GM21381 (cell line): ENCODE measurements at regions not wholly inside any gene's neighbourhood (a gene's known extent, or its start where the extent isn't known, plus 50 kb on each side); places are given as distances from the start of the nearest gene placed in this dataset.

Experiments
- ATAC-seq: cut with Tn5 transposase; IDR thresholded peaks from one replicate; pipeline ENCODE4 v1.9.1; 2021; ENCODE audit warnings: mild to moderate bottlenecking, moderate library complexity; ENCODE audit not compliant: unreplicated experiment

DNA sequence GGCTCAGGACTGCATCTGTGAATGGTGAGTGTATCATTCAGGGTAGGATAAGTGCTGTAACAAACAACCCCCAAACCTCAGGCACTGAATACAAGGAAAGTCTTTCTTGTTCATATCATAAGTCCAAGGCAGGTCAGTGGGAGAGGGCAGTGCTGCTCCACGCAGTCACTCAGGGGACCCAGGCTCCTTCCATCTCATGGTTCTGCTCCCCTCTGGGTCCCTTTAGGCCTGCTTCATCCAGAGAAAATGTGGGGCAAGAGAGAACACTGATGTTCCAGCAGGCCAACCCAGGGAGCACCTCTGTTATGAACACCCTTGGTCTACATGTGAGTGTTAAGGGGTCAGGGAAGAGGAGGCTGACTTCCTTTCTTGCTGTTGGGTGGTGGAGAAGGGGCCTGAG is 187.8 kb downstream of the CHST1 start:
- no peak for ATAC-seq

DNA sequence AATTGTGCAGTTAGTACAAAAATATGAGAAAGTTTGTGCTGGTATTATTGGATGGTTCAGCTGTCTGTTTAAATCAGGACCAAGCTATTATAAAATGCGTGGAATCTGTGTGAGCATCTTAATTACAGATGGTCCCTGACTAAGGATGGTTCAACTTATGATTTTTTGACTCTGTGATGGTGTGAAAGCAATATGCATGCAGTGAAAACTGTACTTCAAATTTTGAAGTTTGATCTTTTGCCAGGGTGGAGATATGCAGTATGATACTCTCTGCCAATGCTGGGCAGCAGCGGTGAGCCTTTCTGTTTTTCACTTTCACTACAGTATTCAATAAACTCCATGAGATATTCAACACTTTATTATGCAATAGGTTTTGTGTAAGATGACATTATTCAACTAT is 189.3 kb downstream of the CHST1 start:
- no peak for ATAC-seq

DNA sequence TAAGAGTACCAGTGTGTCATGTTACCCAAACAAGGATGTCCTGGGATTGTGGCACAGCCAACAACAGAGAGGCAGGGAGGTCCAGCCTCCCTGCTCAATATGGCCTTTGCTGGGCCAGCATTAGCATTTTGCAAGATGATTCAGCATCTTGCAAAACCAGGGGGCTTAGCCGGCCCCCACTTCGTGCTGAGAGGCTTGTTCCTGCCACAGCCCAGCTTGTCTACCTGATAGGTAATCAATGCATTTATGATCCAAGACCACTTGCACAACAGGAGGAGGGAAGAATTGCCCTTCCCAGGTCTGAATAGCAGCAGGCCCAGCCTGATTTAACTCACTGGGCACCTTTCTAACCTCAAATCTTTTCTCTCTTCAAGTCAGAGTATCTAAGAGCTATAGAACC is 189.0 kb upstream of the SYT13 start:
- ATAC-seq = no peak

DNA sequence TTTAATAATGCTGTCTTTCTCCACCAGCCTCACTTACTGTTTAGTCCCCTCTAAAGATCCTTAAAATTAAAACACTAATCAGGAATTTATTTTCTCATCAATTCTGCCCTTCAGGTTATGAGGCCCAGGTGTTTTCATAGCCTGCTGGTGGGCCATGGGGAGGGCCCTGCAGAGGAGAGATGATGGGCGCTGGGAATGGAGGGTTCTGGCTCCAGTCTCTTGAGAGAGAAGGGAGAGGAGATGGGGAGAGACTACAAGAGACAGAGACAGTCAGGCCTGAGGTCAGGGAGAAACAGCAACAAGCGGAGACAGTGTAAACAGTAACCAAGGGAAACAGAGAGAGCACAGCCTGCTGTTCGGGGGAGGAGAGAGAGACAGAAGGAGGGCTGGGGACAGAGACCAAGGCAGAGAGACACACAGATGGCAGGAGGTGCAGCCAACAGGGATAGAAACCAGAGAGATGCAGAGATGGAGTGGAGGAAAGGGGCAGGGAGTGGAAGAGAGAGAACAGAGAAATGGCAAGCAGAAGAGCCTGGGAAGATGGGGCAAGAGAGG is 187.3 kb upstream of the SYT13 start:
- ATAC-seq = no peak

DNA sequence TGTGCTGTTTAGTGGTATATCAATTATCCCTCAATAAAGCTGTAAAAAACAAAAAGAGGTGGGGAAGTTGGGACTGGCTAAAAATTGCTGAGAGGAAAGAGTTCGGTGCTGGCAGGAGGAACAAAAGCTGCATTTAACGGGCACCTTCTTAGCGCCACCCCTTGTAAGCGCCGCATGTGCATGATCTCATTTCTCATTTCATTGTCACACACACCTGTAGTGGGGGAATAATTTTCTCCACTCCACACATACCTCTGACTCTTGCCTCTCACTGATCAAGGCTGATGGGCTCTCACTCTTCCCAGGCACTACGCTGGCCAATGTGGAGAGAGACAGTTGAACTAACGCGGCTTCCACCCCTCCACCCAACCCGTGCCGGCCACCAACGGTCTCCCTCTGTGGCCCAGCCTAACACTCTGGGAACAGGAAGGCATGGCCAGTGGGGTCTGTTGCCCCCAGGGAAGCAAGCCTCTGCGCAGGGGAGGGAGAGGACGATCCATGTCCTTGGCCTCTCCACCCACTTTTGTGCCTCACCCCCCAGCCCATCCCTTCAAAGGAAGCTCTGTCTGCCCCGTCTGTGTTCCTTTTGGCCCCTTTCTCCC is 186.7 kb upstream of the SYT13 start:
- ATAC-seq = no peak

DNA sequence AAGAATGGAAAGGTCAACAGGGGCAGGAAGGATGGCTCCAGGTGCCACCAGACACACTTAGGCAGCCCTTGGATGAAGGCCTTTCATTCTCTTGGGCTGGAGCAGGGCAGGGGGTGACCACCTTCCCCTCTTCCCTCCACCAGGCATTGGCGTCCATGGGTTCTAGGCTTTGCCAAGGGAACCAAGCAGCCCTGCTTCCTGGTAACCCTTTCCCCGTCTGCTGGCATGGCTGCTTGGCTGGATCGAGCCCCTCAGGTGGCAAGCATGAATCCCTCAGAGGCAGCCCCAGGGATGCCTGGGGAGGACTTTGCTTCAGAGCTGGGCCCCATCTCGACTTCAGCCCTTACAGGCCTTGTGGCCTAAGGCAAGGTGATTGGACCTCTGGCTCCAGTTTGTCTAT is 185.1 kb upstream of the SYT13 start:
- ATAC-seq = no peak

DNA sequence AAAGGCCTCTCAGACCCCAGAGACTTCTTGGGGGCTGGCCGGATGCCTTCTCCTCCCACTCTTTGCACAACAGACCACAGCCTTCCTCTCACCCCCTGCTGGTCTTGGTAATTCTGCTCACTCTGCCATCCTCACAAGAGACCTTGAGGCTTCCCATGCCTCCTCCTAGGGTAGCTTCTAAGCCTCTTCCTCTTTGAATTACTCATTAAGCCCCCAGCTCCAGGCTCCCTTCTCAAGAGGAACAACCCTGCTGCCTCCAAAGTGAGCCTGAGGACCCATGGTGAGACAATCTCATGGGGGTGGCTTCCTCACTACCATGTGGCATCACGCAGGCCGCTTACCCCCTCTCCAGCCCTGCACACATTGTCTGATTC is 184.6 kb upstream of the SYT13 start:
- no peak for ATAC-seq

DNA sequence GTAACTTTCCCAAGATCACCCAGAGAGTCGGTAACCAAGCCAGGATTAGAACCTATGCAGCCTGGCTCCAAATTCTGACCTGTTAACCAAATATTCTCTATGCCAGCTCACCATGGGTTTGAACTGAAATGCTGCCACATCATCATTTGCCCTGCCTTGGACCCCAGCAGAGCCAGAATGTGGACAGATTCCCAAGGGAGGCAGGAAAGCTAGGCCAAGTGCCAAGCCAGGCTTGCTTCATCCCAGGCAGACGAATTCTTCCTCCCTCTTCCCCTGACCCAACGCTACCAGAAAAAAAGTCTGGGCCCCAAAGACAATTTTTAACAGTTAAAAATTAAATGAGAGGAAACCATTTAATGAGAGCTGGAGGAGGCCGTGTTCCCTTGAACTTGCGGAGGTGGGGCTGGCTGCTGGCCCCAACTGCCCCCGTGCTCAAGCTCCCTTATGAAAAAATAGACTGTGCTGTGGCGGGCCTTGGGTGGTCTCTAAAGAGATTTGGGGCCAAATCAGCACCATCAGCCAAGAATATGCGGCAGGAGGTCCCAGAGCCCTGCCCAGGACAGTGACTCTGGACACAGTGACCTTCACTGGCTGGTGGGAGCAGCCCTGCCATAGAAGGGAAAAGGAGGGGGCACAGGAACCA is 184.1 kb upstream of the SYT13 start:
- no peak for ATAC-seq

DNA sequence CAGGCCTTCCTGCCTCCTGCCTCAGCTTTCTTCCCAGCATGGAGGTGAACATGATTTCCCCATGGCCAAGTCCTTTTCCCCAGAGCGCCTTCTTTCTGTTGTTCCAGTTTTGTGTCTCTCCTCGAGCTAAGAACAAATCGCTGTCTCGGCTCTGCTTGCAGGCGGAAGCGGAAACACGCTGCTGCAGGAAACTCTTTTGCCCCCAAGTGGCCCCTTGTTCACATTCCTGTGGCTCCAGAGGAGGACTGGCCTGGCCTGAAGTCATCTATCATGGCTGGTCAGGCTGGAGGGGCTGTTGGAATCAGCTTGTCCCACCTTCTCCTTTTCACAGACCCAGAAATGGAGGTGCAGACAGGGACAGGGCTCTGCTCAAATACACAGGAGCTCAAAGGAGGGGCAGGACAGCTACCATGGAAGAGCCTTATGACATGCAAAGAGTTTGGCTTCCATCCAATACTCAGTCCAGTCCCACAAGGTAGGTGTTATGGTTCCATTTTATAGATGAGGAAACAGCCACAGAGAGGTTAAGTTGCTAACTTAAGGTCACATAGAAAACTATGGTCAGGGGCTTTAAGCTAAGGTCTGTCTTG is 182.2 kb upstream of the SYT13 start:
- ATAC-seq = no peak

DNA sequence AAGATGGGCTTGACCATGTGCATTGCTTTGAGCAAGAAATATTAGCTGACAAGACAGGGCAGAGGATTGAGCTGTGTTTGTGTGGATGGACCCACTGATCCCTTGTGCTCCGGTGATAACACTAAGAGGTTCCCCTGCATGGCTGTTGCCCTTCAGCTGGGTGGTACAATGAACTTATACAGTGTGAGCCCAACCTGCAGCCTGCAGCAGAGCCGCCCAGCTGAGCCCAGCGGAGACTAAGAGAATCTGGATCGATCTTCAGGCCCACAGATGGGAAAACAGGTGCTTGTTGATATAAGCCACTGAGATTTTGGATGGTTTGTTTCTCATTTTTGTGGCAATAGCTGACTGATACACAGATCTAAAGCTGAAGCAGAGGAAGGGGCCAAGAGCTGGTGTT is 177.4 kb upstream of the SYT13 start:
- ATAC-seq = no peak

DNA sequence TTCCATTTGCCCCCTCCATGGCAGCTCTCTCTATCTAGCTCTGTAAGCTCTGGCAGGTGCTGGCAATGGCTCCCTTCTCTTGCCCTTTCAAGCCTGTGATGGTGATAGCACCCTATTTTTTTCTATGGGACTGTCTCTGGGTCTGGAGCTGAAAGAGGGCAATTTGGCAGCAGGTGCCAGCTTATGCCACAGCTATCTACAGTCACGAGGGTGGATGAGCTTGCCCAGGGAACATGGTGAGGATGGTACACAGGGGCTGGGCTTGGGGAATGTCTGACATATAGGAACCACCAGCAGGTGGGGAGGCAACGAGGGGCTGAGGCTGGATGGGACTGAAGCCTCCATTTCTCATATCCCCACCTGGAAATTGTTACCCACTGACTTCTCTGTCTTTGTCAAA is 175.4 kb upstream of the SYT13 start:
- ATAC-seq = no peak

DNA sequence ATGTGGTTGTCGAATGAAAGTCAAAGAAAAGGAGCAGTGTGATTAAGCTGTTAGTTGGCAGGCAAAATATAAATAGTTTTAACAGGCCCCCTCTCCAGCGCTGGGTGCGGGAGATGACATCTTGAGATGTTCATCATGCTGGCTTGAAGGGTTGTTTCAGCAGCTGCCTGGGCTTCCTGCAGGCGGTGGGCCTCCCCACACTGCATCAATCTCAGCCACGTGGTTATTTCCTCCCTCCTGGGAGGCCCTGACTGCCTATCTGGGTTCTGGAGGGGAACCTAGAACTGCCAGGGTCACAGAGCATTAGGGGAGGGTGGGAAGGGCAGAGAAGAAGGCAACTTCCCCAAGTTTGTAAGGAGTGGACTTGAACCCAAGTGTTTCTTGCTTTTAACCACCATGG is 173.3 kb upstream of the SYT13 start:
- ATAC-seq = no peak

DNA sequence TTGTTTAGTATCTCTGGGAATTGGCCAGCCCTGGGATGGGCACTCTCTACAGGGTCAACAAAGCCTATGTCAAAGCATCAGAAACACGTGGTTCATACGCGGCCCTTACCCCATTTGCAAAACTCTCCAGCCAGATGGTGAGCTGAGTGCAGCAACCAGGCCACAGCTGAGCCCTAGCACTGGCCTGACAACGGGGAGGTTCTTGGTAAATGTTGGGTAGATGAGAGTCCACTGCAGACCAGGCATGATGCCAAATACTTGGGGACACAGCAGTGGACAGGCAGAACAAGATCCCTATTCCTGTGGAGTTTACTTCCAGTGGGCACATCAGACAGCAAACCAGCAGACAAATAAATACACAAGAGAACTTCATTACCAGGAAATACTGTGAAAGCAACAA is 172.1 kb upstream of the SYT13 start:
- ATAC-seq = no peak

DNA sequence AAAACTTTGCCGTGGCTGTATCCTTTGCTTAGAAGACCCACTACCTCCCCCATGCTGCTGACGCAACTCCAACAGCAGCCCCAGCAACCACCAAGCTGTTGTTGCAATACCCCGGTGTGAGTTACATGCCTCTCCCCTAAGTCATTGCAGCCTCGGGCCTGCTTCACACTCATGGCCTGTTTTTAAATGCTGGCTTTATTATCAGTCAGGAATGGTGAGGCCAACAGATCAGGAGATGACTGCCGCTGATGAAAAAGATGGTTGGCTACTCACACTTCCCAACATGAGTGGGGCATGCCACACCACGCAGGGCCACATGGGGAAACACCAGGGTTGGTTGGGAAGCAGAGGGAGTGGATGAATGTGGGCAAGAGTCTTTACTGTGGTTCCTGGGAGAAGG is 171.5 kb upstream of the SYT13 start:
- ATAC-seq = no peak

DNA sequence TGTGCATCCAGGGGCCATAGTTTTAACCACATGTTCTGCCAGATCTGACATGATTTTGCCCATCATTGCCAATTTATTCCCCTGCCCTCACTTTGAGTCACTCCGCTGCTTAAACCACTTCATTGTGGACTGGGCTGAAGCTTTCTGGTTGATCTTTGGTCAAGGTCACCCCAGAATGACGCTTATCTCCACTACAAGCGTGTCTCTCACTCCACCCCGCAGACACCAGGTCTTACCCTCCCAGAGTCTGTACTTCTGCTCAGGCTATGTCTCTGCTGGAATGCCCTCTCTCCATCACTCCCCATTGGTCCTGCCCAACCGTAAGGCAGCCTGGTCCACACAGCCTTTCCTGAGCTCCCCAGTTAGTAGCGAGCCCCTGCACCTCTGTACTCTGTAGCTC is 170.5 kb upstream of the SYT13 start:
- ATAC-seq = no peak

DNA sequence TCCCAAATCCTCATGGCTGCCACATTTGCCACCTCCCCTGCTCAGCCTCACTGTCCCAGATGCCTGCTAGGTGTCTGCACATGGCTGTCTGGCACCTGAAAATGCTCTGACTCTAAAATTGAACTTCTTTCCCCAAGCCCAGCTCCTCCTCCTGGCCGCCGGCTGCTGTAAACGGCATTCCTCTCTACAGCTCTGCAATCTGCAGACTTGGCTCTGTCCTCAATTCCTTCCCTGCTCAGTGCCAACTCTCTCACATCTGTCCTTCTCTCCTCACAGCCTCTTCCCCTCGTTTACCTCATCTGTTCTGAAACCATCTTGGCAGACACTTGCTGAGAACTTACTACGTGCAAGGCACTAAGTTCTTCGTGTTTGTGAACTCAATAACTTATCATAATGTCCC is 169.4 kb upstream of the SYT13 start:
- no peak for ATAC-seq

DNA sequence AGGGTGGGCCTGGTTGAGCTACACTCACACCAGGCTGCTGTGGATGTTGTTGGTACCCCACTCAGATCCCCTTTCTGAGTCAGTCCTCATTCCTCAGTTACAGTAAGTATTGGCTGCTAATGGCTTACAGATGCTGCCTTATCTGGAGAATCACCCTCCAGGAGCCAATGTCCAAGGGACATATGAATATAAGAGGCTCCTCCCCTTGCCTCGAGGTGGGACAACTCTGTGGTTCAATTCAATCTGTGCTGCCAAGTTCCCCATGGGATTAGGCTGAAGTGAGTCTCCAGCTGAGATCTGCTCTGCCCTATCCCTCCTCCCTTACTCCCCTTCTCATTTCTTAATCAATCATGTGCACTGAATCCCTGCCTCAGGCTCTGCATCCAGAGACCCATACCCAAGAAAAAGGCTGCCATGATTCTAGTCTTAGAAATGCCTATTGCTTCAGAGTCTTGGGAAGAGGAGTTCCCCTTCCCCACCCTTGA is 168.8 kb upstream of the SYT13 start:
- no peak for ATAC-seq

DNA sequence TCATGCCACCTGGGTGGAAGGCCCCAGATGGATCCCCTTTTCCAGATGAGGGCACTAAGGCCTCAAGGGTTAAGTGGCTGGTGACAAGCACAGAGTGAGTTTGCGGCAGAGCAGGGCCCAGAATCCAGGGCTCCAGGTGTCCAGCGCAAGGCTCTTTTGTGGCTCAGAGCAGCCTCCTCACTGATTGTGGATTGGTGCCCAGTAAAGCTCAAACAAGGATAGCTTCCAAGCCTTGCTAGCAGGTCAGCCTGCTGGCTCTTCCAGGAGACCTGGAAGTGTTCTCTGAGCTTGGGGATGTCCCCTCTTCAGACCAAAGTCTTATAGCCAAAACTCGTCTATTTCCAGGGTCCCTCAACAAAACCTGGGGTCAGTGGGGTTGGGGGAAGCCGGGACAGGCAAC is 167.6 kb upstream of the SYT13 start:
- ATAC-seq = no peak

DNA sequence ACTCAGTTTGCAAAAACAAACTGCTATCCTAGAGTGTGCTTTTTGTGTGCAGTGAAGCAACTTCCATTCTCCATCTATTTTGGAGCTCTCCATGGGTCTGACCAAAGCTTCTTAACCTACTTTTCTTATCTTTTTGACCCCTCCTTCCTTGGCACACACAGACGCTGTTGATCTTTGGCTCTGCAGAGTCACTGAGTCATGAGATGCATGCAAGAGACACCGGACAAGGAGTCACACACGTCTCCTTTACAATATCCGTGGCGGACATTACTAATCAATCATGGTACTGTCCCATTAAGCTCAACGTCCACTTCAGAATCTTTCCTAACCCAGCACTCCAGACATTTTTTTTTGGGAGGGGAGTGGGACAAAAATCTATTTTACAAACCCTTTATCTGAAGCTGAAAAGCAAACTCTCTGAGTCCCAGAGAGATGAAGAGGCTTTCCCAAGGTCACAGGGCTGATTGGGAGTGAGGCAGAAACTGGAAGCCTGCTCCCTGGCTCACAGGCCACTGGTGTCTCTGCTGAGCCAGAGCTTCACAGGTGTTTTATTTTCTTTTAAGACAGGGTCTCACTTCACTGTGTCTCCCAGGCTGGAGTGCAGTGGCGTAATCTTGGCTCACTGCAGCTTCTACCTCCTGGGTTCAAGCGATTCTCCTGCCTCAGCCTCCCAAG is 165.8 kb upstream of the SYT13 start:
- no peak for ATAC-seq

DNA sequence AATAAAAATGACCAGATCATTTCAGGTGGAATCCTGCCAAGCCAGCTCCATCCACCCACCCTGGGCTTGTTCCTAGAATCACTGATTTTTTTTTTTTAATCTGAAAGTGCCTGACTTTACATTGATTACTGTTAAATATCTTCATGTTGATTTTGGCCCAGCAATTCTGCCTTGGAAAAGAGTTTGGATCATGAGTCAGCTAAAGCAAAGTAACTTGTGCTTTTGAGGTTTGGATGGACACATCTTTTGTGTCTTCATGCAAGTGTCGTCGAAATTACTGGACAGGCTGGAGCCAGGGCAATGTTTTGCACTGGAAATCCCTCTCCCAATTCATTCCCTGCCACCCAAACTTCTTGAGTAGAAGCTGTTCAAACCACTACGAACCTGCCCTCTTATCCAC is 164.0 kb upstream of the SYT13 start:
- ATAC-seq = no peak

DNA sequence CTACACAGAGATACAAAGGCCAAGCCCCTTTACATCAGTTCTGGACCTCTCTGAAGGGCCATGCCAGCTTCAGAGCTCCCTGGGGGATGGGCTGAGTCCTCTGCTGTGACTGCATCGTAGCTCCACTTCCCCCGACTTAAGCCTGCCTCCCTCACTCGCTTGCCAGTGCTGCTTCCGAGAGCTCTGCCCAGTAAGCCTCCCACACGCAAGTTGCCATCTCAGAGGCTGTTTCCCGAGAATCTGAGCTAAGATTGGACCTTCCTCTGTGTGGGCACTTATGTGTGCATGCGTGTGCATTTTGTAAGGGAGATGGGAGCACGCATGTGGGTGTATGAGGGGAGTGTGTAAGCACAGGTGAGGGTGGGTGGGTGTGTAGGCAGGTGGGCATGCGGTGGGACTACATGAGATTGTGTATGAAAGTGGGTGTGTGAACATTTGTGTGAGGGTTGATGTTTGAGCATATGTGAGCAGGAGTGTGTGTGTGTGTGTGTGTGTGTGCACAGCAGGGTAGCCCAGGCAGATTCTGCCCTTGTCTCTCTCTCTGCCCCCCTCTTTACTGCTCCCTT is 163.0 kb upstream of the SYT13 start:
- no peak for ATAC-seq

DNA sequence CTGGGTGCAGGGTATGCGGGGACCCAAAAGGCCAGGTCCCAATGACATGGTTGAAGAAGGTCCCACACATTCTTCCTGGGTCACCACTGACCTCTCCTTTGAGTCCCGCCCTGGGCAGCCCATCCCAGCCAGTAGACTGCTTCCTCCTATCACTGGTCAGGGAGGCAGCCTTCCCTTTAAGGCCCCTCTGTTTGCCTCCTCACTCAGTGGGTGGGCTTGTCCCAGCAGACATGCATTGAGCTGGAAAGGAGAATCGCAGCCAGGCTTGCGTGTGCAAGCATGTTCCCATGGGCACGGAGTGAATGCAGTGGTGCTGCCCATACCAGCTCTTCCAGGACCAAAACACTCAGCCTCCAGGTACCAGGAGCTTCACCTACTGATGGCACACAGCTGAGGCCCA is 162.4 kb upstream of the SYT13 start:
- no peak for ATAC-seq
